ENCODE measurements at regions not wholly inside any gene's neighbourhood (a gene's known extent, or its start where the extent isn't known, plus 50 kb on each side); places are given as distances from the start of the nearest gene placed in this dataset.

GRCh38 chr3:117346901-117347300 lies 637.3 kb downstream of the TUSC7 start:
- no peak for TF ChIP-seq CHD7 (IDR thresholded peaks at IDR 0.05; ENCODE audit: low read depth, low read length)
- TF ChIP-seq DPF2 (IDR thresholded peaks at IDR 0.05), result no peak
- TF ChIP-seq HMGXB4 (CRISPR knock-in tag; IDR thresholded peaks at IDR 0.05), result no peak
- TF ChIP-seq ZNF717 (CRISPR knock-in tag; IDR thresholded peaks at IDR 0.05), result no peak
- TF ChIP-seq RBM14 (IDR thresholded peaks at IDR 0.05; ENCODE audit: borderline replicate concordance, insufficient read depth, low read depth, low read length), result no peak
- TF ChIP-seq, protein P1, sequence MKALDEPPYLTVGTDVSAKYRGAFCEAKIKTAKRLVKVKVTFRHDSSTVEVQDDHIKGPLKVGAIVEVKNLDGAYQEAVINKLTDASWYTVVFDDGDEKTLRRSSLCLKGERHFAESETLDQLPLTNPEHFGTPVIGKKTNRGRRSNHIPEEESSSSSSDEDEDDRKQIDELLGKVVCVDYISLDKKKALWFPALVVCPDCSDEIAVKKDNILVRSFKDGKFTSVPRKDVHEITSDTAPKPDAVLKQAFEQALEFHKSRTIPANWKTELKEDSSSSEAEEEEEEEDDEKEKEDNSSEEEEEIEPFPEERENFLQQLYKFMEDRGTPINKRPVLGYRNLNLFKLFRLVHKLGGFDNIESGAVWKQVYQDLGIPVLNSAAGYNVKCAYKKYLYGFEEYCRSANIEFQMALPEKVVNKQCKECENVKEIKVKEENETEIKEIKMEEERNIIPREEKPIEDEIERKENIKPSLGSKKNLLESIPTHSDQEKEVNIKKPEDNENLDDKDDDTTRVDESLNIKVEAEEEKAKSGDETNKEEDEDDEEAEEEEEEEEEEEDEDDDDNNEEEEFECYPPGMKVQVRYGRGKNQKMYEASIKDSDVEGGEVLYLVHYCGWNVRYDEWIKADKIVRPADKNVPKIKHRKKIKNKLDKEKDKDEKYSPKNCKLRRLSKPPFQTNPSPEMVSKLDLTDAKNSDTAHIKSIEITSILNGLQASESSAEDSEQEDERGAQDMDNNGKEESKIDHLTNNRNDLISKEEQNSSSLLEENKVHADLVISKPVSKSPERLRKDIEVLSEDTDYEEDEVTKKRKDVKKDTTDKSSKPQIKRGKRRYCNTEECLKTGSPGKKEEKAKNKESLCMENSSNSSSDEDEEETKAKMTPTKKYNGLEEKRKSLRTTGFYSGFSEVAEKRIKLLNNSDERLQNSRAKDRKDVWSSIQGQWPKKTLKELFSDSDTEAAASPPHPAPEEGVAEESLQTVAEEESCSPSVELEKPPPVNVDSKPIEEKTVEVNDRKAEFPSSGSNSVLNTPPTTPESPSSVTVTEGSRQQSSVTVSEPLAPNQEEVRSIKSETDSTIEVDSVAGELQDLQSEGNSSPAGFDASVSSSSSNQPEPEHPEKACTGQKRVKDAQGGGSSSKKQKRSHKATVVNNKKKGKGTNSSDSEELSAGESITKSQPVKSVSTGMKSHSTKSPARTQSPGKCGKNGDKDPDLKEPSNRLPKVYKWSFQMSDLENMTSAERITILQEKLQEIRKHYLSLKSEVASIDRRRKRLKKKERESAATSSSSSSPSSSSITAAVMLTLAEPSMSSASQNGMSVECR (CRISPR knock-in tag; IDR thresholded peaks at IDR 0.05), result no peak
- TF ChIP-seq, protein P2, sequence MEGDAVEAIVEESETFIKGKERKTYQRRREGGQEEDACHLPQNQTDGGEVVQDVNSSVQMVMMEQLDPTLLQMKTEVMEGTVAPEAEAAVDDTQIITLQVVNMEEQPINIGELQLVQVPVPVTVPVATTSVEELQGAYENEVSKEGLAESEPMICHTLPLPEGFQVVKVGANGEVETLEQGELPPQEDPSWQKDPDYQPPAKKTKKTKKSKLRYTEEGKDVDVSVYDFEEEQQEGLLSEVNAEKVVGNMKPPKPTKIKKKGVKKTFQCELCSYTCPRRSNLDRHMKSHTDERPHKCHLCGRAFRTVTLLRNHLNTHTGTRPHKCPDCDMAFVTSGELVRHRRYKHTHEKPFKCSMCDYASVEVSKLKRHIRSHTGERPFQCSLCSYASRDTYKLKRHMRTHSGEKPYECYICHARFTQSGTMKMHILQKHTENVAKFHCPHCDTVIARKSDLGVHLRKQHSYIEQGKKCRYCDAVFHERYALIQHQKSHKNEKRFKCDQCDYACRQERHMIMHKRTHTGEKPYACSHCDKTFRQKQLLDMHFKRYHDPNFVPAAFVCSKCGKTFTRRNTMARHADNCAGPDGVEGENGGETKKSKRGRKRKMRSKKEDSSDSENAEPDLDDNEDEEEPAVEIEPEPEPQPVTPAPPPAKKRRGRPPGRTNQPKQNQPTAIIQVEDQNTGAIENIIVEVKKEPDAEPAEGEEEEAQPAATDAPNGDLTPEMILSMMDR (IDR thresholded peaks at IDR 0.05 in 2 of 3, conservative IDR thresholded peaks at IDR 0.05 in 1 of 3; ENCODE audit: insufficient read depth in 2 of 3, low read depth in 1 of 3, low read length in 3 of 3), result no peak
- no peak for TF ChIP-seq EZH2 (IDR thresholded peaks at IDR 0.05; ENCODE audit: borderline replicate concordance, low read depth, low read length)
- TF ChIP-seq, protein P3, sequence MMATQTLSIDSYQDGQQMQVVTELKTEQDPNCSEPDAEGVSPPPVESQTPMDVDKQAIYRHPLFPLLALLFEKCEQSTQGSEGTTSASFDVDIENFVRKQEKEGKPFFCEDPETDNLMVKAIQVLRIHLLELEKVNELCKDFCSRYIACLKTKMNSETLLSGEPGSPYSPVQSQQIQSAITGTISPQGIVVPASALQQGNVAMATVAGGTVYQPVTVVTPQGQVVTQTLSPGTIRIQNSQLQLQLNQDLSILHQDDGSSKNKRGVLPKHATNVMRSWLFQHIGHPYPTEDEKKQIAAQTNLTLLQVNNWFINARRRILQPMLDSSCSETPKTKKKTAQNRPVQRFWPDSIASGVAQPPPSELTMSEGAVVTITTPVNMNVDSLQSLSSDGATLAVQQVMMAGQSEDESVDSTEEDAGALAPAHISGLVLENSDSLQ (IDR thresholded peaks at IDR 0.05), result no peak
- TF ChIP-seq ZZZ3 (IDR thresholded peaks at IDR 0.05), result no peak

All from K562 (cell line).